ENCODE measurements at regions not wholly inside any gene's neighbourhood (a gene's known extent, or its start where the extent isn't known, plus 50 kb on each side); places are given as distances from the start of the nearest gene placed in this dataset.

GRCh38 chr5:5652181-5652580 is 229.7 kb downstream of the ICE1 start:
- DNase-seq = no peak

- DNase-seq = no peak
These were observed 228.5 kb downstream of the ICE1 start for GRCh38 chr5:5650949-5651348.

DNA sequence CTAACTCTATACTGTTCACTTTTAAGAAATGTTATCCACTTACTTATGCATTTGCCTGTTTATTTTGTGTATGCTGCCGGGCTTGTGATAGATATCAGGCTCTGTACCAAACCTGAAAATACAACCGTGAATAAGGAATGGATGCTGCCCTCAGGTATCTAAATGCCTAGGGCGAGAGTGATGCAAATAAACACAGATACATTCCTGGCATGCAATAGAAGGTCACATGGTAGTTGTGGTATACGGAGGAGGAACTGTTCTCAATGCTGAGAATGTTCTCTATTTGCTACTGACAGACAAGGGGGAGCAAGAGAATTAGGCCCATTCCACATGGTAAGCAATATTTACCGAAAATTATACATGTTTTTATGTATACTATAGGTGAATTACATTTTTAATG is 227.8 kb downstream of the ICE1 start:
- DNase-seq = no peak

- DNase-seq = no peak
These were observed 227.2 kb downstream of the ICE1 start for GRCh38 chr5:5649641-5650040.

DNA sequence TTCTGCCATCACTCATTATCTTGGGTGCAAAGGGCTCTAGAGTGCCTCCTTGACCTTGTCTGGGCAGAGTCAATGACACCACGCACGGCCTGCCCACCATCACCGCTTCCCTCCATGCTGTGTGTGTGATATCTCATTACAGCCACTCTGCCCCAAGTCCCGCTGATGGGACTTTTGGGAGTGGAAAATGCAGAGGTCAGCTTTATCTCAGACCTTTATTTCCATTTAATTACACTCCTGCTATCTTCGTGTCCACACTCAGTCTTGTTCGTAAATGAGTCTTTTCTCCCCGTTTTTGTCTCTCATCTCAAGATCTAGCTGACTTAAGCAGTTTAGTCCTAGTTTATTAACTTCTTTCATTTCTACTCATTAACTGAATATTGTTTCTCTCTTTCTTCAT is 226.2 kb downstream of the ICE1 start:
- no peak for DNase-seq

DNA sequence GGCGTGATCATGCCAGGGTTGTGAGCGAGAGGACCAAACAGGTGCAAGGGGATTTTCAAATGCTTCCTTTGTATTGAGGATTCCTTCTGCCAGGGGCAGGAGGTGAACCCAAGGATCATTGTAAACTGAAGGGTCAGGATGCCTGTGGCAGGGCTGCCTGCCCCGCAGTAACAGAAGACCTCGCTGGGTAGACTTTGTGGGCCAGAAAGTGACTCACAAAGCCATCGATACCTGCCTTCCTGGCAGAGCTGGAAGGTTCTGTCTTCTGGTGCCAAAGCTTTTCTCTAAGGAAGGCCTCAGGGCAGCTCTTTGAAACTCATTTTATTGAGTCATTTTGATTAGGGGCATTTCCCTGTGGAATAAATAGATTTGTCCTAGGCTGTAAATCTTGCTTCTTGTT is 223.4 kb downstream of the ICE1 start:
- DNase-seq = no peak

GRCh38 chr5:5645198-5645597 is 222.7 kb downstream of the ICE1 start:
- DNase-seq = no peak

GRCh38 chr5:5644249-5644648 is 221.8 kb downstream of the ICE1 start:
- no peak for DNase-seq

- no peak for DNase-seq
These were observed 221.0 kb downstream of the ICE1 start for GRCh38 chr5:5643481-5643880.

DNA sequence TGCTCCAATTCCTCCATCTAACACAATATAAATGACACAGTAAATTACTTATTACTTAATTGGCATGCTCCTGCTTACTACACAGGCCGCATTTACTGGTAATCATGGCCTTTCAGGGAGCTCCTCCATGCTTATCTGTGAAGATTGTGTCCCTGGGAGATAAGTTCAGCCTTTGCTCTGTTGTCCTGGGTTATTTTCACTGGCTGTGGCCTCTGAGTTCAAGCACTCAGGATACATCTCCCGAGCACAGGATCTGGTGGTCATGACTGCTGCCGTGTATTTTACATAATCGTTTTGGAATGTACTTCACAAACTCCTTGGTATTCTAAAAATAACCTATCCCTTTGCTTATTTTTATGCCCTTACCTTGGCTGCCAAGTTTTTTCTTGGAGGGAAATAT is 215.7 kb downstream of the ICE1 start:
- DNase-seq = no peak

GRCh38 chr5:5637173-5637572 is 214.7 kb downstream of the ICE1 start:
- DNase-seq = no peak

- no peak for DNase-seq
These were observed 212.3 kb downstream of the ICE1 start for GRCh38 chr5:5634817-5635216.

GRCh38 chr5:5633579-5633978 is 211.1 kb downstream of the ICE1 start:
- DNase-seq = no peak

DNA sequence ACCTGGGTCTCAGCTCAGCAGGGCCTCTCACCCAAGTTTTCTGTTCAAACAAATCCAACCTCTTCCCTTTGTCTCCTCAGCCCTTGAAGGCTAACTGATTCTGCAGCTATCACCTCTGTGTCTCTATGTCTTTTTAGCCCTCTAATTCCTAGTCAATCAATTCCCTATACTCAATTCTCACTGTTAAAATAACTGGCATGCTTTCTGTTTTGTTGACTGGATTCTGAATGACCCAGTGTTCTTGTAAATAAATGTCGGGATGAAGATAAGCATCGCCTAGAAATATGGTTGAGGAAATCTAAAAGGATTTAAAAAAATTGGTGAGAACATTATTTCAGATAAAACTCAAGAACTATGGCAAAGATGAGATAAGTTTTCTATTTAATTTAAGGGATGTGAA is 210.2 kb downstream of the ICE1 start:
- DNase-seq = no peak

- no peak for DNase-seq
These were observed 207.1 kb downstream of the ICE1 start for GRCh38 chr5:5629607-5629978.

- DNase-seq = no peak
These were observed 206.6 kb downstream of the ICE1 start for GRCh38 chr5:5628866-5629606.

GRCh38 chr5:5626412-5626811 is 203.9 kb downstream of the ICE1 start:
- no peak for DNase-seq

GRCh38 chr5:5625491-5625890 is 203.0 kb downstream of the ICE1 start:
- DNase-seq = no peak

DNA sequence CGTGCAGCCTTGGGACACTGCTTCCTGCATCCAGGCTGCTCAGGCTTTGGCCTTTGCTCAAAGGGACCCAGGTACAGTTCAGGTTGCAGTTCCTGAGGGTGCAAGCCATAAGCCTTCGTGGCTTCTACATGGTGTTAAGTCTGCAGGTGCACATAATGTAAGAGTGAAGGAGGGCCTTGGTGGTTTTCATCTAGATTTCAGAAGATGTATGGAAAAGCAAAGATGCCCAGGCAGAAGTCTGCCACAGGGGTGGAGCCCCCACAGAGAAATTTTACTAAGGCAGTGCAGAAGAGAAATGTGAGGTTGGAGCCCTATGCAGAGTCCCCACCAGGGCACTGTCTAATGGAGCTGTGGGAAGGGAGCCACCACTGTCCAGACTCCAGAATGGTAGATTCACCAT is 200.9 kb downstream of the ICE1 start:
- DNase-seq = no peak

DNA sequence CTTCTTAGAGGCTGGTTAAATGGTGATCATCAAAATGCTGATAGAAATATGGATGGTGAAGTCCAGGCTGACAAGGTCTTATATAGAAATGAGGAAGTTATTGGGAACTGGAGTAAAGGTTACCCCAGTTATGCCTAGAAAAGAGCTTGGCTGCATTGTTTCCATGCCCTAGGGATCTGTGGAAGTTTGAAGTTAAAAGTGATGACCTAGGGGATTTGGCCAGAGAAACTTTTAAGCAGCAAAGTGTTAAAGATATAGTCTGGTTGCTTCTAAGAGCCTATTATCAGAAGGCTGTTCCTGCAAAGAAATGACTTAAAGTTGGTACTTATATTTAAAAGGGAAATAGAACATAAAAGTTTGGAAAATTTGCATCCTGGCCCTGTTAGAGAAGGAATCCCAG is 200.3 kb downstream of the ICE1 start:
- no peak for DNase-seq

DNA sequence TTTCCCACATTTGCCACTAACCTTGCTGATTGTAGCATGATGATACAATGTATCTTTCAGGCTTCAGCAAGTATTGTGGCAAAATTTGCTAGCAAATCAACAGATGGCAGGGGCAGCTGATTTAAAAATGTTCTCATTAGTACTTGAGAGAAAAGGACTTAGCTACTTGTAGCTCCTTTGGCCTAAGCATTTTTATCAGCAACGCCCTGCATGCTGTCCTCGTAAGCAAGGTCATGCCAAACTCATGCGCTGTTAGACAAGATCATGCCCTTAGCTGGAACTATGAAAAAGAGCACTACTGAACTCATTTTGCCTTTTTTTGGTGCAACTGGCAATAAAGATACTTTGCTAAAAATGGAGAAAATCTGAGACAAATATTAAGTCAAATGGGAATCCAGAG is 197.1 kb downstream of the ICE1 start:
- no peak for DNase-seq

DNA sequence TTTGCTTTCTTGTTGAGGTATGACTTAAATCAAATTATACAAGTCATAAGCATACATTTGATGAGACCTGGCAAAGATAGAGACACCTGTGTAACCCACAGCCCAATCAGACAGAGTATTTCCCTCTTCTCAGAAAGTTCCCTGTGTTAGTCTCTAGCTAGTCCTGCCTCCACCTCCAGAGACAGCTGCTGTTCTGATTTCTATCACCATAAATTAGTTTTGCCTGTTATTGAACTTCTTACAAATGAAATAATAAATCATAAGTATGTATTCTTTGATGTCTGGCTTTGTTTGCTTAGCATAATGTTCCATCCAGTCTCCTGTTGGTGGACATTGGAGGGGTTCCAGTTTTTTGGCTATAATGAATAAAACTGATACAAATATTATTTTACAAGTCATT is 194.5 kb downstream of the ICE1 start:
- no peak for DNase-seq

DNA sequence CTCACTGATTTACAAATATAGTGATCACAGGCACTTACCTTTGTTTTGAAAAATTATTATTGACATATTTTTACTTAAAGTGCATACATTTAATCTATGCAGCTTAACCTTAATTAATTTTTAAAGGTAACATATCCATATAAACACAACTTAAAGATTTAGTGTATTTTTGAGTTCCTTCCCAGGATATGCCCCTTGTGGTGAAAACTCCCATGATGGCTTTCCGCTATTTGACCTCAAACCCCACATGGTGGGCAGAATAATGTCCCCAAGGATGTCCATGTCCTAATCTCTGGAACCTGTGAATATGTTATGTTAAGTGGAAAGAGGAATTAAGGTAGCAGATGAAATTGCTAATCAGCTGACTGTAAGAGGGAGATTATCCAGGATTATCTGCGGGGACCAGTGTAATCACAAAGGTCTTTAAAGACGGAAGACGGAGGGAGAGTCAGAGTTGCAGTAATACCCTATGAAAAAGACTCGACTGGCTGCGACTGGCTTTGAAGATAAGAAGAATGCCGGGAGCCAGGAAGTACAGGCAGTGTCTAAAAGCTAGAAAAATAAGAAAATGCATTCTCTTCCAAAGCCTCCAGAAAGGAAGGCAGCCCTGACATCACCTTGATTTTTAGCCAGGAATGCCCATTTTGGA is 193.9 kb downstream of the ICE1 start:
- DNase-seq = no peak

GRCh38 chr5:5615569-5615968 is 193.1 kb downstream of the ICE1 start:
- no peak for DNase-seq

Measured in stimulated activated CD4-positive, alpha-beta T cell treated with anti-CD3 and anti-CD28 coated beads, Interleukin-1b, Interleukin-23, amount 100 ng/mL, for 48 hours (primary cell).